COR-L47 (cell line): ENCODE measurements at regions not wholly inside any gene's neighbourhood (a gene's known extent, or its start where the extent isn't known, plus 50 kb on each side); places are given as distances from the start of the nearest gene placed in this dataset.

Experiments used
- DNase-seq: peaks from one replicate; lab custom pipeline; 2025; lab: John Stamatoyannopoulos, UW

- DNase-seq, result no peak
Observed at GRCh38 chr2:40803900-40804299, 352.0 kb upstream of the SLC8A1 start.

DNA sequence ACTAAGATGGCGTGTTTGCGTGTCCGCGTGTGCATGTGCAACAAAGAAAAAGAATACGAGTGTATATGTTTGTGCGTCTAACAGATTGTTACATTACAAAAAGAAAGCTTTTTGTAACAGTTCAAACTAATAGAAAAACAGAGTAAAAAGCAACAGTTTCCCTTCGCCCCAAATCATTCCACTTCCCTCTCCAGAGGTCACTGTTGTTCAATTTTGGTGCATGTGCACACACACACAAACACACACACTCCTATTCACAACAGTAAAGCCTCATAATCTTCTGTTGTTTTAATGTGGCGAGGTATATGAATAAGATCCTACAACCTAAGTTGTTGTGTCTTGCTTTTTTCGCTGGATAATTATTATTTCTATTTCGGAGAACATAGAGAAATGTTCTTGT is 357.3 kb upstream of the SLC8A1 start:
- DNase-seq, result no peak

- no peak for DNase-seq
Observed at GRCh38 chr2:40814616-40815015, 362.7 kb upstream of the SLC8A1 start.

DNA sequence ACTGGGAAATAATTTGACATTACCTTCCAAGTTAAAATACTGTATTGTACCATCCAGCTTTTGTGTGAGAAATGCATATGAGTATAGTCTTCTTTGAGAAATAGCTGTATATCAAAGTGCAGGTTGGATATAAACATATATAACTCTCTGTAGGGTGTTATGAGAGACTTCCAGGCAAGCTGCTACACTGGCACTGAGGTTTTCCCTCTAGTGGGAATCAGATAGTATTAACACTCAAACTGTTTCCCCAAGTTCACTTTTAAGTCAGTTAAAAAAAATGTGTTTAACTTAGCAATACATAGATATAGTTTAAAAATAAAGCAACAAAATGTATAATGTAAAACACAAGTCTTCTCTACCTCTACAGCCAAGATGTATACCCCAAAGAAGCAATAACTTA is 368.4 kb upstream of the SLC8A1 start:
- no peak for DNase-seq

DNA sequence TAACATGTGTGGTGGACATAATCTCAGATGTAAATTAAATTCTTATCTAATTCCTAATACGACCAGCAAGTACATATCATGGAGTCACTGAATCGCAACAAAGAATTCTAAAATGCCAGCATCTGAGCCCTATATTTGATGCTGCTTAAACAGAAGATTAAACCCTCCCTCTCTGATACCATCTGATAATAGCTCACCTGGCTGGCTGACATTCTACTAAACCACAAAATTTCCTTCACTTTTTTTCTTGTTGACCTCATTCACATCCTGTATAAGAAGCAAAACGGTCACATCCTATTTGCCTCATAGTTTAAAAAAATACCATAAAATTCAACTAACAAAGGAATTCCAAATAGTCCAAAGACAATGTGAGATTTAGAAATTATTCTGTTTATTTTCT is 371.6 kb upstream of the SLC8A1 start:
- DNase-seq, result no peak

DNA sequence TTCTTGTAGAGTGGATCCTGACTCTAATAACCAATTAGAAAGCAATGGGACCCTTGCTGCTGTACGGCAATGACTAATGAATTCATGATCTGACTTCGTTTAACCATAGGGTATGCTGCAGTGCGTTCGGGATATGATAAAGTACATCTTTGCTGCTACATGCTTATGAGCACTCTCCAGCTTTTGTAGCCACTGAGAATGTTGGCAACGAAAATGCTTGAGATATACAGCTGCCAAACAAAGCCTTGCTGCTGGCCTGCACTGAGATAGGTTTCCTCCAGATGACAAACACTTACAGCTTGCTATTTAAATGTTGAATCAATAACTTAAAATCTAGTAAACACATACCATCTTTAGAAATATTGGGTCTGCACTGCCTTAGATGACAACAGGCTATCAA is 372.4 kb upstream of the SLC8A1 start:
- DNase-seq, result no peak

- DNase-seq, result no peak
Observed at GRCh38 chr2:40827392-40827791, 375.5 kb upstream of the SLC8A1 start.

DNA sequence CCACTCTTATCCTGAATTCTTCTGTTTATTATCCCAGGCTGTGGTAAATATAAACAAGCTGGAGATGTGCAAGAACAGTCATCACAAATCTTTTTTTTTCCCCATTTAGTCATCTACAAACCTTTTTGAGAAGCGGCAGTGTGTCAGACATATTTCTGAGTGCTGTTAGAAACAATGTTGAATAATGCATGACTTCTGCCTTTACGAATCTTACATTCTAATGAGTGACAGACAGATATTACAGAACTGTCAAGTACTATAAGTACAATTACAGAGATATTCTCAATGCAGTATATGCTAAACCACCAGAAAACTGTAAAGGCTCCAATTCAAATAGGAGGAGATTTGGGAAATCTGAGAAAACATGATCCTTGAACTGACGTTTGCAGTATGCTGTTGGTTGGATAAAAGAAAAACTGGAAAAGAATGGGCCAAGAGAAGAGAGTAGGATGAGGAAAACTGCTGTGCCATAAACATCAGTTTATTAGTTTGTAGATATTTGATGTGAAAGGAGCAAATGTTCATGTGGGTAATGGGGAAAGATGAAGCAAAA is 379.5 kb upstream of the SLC8A1 start:
- DNase-seq, result no peak

- no peak for DNase-seq
Observed at GRCh38 chr2:40841856-40842255, 390.0 kb upstream of the SLC8A1 start.

DNA sequence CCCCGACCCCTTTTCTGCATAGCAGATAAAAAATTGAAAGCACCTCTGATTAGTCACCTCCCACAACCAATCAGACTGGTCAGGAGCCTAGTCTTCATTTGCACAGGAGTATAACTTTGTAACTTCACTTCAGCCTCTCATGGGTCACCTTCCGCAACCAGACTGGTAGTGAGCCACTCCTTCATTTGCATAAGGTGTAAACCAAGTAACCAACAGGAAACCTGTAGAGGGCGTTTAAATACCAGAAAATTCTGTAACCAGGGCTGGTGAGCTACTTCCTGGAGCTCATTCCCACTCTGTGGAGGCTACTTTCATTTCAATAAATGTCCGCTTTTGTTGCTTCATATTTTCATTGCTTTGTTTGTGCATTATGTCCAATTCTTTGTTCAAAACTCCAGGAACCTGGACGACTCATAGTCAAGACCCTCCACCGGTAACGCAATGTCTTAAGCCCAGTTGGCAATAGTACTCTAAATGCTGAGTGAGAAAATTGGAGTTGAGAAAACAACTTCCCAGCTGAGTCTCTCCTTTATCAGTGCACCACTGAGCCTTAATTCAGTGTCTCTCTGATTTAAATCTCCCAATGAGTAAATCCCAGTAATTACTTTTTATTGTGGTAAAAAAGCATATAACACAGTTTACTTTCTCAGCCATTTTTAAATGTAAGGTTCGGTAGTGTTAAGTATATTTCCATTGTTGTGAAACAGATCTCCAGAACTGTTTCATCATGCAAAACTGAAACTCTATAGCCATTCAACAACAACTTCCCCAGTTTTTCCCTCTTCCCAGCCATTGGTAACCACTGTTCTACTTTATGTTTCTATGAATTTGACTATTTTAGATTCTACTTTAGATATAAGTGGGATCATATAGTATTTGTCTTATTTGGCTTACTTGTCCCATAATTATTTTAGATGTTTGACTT is 392.7 kb upstream of the SLC8A1 start:
- peak; percentile 7 for DNase-seq

GRCh38 chr2:40851661-40852060 is 399.8 kb upstream of the SLC8A1 start:
- no peak for DNase-seq

DNA sequence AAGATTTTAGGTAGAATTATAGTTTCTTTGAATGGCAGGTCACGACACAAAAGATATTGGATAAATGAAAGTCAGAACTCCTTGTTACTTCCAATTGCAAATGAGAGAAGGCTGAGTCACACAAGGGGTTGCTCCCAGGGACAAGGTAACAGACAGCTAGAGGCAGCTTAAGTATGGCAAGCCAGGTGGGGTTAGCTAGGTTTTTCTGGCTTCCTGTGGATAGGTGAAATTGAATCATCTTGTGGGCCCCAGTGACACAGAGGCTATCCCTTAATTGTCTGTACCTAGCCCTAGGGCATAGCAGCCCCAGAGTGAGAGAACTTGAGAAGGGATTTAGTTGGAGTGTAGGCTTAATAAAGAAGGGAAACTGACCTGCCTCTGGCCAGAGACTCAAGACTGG is 407.7 kb upstream of the SLC8A1 start:
- no peak for DNase-seq

DNA sequence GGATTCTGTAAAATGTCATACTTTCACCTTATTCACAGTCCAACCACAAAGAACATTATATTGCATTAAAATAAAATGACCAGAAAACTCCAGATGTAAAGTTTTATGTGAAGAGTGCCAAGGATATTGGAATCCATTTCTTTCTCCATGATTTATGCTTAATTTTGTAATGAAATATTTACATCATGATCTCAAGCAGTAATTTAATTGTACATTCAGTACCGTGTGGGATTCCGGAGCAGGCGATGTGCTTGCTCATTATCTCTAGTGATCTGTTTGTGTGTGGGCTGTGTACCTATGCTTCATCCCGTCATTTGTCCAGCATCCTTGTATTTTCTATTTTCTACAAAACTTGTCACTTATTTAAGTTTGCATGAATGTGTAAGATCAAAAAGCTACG is 415.9 kb upstream of the SLC8A1 start:
- DNase-seq, result no peak

- DNase-seq, result no peak
Observed at GRCh38 chr2:40872580-40872979, 420.7 kb upstream of the SLC8A1 start.

GRCh38 chr2:40874380-40874779 is 422.5 kb upstream of the SLC8A1 start:
- no peak for DNase-seq

- DNase-seq, result no peak
Observed at GRCh38 chr2:40877734-40878288, 425.9 kb upstream of the SLC8A1 start.

DNA sequence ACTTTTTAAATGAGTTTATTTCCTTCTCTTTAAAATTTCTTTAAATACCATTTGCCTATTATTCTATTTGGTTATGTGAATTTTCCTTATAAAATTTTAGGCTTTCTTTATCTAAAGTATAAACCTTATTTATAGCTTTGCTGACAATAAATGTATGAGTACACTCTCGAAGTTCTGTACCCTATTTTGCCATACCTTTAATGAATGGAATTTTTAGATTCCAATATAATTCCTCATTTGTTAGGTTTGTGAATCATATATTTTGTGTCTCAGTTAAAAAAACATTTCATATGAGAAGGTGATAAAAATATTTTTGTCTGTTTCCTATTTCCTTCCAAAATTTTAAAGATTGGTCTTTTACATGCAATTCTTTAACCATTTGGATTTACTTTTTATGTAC is 427.4 kb upstream of the SLC8A1 start:
- DNase-seq, result no peak

- no peak for DNase-seq
Observed at GRCh38 chr2:40886100-40886499, 434.2 kb upstream of the SLC8A1 start.

- DNase-seq, result no peak
Observed at GRCh38 chr2:40886655-40887054, 434.8 kb upstream of the SLC8A1 start.

DNA sequence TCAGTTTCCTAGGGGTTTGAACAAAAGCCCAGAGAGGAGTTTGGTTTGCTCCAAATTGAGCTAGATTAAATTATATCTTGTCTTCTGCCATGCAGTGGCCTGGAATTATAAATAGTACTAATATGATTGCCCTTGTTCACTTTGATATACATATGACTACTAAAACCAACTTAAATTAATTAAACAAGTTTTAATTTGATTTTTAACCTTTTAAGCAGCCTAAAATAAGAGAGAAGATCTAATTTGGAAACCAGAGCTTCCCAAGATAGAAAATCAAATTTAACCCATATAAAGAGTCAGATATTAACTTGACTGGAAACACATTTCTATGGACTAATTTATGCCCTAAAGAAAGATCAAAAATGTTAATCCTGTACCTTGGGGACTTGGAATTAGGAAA is 444.5 kb upstream of the SLC8A1 start:
- DNase-seq, result no peak

DNA sequence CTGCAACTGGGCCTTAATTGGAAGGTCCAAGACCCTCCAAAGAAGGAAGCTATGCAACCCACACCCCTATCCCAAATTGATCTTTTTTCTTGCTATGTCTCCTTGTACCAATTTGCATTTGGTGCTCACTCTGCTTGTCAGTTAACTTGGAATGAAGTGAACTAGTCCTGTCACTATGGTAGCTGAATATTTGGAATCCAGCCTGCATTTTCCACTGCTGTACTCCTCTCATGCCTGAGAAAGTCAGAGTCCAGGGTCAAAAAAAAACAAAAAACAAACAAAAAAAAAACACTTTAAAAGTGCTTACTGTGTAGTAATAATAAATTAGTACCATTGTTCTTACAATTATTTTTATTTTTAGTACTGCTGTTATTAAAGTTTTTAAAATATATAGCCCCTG is 462.8 kb upstream of the SLC8A1 start:
- DNase-seq, result no peak

DNA sequence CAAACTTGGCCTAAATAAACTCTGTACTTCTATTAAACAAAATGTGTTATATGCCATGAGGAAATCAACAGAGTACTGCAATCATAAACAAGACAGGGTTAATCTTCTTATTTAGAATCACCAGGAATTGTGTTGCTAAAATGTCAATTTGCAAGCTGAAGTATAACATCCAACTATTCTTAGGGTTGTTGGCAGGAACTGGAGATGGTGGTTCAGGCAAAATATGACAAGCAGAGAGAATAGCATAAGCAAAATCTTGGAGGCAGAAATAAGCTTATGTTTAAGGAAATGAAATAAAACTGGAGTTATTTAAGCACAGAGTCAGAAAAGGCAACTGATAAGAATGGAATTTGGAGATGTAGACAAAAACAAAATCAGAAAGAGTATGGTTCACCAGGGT is 463.8 kb upstream of the SLC8A1 start:
- DNase-seq, result no peak

GRCh38 chr2:40935349-40935748 is 483.5 kb upstream of the SLC8A1 start:
- DNase-seq, result no peak

GRCh38 chr2:40937284-40937683 is 485.4 kb upstream of the SLC8A1 start:
- DNase-seq, result no peak
